ENCODE measurements at regions not wholly inside any gene's neighbourhood (a gene's known extent, or its start where the extent isn't known, plus 50 kb on each side); places are given as distances from the start of the nearest gene placed in this dataset.

DNA sequence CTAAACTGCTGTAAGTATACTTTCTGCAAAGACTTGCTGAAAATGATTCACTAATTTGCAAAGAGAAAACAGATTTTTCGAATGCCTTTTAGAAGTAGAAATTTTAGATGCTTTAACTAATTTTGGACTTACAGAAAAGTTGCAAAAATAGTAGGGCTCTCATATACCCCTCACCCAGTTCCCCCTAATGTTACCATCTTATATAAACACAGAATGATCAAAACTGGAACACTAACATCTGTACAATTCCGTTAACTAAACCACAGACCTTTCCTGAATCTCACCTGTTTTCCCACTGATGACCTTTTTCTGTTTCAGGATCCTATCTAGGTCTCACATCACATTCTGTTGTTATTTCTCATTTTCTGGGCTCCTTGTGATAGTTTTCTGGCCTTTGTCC, 454.8 kb downstream of the SHQ1 start:
- Mint-ChIP-seq H3K4me3 (no peak overlapping the region), H3K36me3 (ENCODE audit: low read depth) (no peaks in the 10 kb centered on the region), H3K27me3 (ENCODE audit: insufficient read depth, low read depth, poor library complexity) (no peaks in the 10 kb centered on the region), H3K9me3 (no peaks in the 10 kb centered on the region), H3K27ac (0 out of 2 replicates have a peak overlapping the region, but pooled peaks have one; percentile 11), H3K4me1 (peaks cover 48% of the 10 kb centered on the region)
- DNase-seq (ENCODE audit: low spot score) (no peak), ATAC-seq (no peak)
- no peaks in the 10 kb centered on the region for H3F3A ChIP-seq (replicated peaks; ENCODE audit: low read depth)
- H2AFZ ChIP-seq, result no peak overlapping the region
- H3K27ac ChIP-seq (ENCODE audit: low read depth), result no peak overlapping the region
- H3K36me3 ChIP-seq (ENCODE audit: insufficient read depth), result no peaks in the 10 kb centered on the region
- H3K4me2 ChIP-seq, result no peak overlapping the region; the same call in 1 of the 2 replicates
- no peak for TF ChIP-seq ZNF331 (CRISPR knock-in tag; IDR thresholded peaks at IDR 0.05; ENCODE audit: low read depth)
- peaks cover 78% of the 10 kb centered on the region for H4K20me1 ChIP-seq (replicated peaks; ENCODE audit: insufficient read depth)
- H3K27me3 ChIP-seq (ENCODE audit: insufficient read depth), result no peaks in the 10 kb centered on the region
- H3K4me3 ChIP-seq, result no peak overlapping the region
- peaks cover 90% of the 10 kb centered on the region for H3K4me1 ChIP-seq (ENCODE audit: insufficient read depth)
- no peaks in the 10 kb centered on the region for H3K9me2 ChIP-seq (ENCODE audit: insufficient read depth)
- H3K79me2 ChIP-seq (replicated peaks; ENCODE audit: insufficient read depth), result peaks cover 100% of the 10 kb centered on the region

DNA sequence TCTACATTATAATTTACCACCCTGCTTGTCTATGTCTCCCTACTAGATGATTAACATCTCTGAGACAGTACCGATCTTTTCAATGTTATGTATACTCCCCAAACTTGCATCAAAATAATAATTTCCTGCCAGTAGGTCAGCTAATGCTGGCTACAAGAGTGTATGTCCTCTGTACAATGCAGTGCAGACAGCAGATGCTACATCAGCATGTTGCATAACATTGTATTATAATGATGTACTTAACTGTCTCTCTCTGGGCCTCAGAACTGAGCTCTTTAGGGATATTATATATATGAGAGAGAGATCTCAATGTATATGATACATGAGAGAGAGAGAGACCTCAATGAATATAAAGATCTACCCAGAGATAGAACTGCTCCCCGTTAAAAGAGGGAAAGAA, 456.6 kb downstream of the SHQ1 start:
- no peaks in the 10 kb centered on the region for H3K36me3 Mint-ChIP-seq (ENCODE audit: low read depth)
- Histone ChIP-seq H3K36me3 (ENCODE audit: insufficient read depth) (no peaks in the 10 kb centered on the region), H3K4me2 (peak overlapping the region; percentile 55), H3K4me1 (ENCODE audit: insufficient read depth) (peaks cover 92% of the 10 kb centered on the region), H3K4me3 (peak overlapping the region; percentile 11; the same call in 1 of the 2 replicates), H3K9me2 (ENCODE audit: insufficient read depth) (no peaks in the 10 kb centered on the region), H2AFZ (no peak overlapping the region), H3K79me2 (replicated peaks; ENCODE audit: insufficient read depth) (peaks cover 100% of the 10 kb centered on the region), H4K20me1 (replicated peaks; ENCODE audit: insufficient read depth) (peaks cover 63% of the 10 kb centered on the region), H3K27me3 (ENCODE audit: insufficient read depth) (no peaks in the 10 kb centered on the region), H3K27ac (ENCODE audit: low read depth) (peak overlapping the region; percentile 1; the same call in 1 of the 2 replicates), H3F3A (replicated peaks; ENCODE audit: low read depth) (no peaks in the 10 kb centered on the region)
- ATAC-seq, result no peak
- H3K27ac Mint-ChIP-seq, result no peak overlapping the region
- H3K9me3 Mint-ChIP-seq, result no peaks in the 10 kb centered on the region
- H3K4me1 Mint-ChIP-seq, result peaks cover 53% of the 10 kb centered on the region
- DNase-seq (ENCODE audit: low spot score), result no peak
- no peak overlapping the region for H3K4me3 Mint-ChIP-seq
- no peaks in the 10 kb centered on the region for H3K27me3 Mint-ChIP-seq (ENCODE audit: insufficient read depth, low read depth, poor library complexity)
- no peak for TF ChIP-seq POLR2AphosphoS5 (IDR thresholded peaks at IDR 0.05; ENCODE audit: low read depth)
- TF ChIP-seq, protein P1, sequence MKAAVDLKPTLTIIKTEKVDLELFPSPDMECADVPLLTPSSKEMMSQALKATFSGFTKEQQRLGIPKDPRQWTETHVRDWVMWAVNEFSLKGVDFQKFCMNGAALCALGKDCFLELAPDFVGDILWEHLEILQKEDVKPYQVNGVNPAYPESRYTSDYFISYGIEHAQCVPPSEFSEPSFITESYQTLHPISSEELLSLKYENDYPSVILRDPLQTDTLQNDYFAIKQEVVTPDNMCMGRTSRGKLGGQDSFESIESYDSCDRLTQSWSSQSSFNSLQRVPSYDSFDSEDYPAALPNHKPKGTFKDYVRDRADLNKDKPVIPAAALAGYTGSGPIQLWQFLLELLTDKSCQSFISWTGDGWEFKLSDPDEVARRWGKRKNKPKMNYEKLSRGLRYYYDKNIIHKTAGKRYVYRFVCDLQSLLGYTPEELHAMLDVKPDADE (IDR thresholded peaks at IDR 0.05), result no peak
- TF ChIP-seq NANOG (IDR thresholded peaks at IDR 0.05; ENCODE audit: borderline replicate concordance), result no peak
- TF ChIP-seq, protein P2, sequence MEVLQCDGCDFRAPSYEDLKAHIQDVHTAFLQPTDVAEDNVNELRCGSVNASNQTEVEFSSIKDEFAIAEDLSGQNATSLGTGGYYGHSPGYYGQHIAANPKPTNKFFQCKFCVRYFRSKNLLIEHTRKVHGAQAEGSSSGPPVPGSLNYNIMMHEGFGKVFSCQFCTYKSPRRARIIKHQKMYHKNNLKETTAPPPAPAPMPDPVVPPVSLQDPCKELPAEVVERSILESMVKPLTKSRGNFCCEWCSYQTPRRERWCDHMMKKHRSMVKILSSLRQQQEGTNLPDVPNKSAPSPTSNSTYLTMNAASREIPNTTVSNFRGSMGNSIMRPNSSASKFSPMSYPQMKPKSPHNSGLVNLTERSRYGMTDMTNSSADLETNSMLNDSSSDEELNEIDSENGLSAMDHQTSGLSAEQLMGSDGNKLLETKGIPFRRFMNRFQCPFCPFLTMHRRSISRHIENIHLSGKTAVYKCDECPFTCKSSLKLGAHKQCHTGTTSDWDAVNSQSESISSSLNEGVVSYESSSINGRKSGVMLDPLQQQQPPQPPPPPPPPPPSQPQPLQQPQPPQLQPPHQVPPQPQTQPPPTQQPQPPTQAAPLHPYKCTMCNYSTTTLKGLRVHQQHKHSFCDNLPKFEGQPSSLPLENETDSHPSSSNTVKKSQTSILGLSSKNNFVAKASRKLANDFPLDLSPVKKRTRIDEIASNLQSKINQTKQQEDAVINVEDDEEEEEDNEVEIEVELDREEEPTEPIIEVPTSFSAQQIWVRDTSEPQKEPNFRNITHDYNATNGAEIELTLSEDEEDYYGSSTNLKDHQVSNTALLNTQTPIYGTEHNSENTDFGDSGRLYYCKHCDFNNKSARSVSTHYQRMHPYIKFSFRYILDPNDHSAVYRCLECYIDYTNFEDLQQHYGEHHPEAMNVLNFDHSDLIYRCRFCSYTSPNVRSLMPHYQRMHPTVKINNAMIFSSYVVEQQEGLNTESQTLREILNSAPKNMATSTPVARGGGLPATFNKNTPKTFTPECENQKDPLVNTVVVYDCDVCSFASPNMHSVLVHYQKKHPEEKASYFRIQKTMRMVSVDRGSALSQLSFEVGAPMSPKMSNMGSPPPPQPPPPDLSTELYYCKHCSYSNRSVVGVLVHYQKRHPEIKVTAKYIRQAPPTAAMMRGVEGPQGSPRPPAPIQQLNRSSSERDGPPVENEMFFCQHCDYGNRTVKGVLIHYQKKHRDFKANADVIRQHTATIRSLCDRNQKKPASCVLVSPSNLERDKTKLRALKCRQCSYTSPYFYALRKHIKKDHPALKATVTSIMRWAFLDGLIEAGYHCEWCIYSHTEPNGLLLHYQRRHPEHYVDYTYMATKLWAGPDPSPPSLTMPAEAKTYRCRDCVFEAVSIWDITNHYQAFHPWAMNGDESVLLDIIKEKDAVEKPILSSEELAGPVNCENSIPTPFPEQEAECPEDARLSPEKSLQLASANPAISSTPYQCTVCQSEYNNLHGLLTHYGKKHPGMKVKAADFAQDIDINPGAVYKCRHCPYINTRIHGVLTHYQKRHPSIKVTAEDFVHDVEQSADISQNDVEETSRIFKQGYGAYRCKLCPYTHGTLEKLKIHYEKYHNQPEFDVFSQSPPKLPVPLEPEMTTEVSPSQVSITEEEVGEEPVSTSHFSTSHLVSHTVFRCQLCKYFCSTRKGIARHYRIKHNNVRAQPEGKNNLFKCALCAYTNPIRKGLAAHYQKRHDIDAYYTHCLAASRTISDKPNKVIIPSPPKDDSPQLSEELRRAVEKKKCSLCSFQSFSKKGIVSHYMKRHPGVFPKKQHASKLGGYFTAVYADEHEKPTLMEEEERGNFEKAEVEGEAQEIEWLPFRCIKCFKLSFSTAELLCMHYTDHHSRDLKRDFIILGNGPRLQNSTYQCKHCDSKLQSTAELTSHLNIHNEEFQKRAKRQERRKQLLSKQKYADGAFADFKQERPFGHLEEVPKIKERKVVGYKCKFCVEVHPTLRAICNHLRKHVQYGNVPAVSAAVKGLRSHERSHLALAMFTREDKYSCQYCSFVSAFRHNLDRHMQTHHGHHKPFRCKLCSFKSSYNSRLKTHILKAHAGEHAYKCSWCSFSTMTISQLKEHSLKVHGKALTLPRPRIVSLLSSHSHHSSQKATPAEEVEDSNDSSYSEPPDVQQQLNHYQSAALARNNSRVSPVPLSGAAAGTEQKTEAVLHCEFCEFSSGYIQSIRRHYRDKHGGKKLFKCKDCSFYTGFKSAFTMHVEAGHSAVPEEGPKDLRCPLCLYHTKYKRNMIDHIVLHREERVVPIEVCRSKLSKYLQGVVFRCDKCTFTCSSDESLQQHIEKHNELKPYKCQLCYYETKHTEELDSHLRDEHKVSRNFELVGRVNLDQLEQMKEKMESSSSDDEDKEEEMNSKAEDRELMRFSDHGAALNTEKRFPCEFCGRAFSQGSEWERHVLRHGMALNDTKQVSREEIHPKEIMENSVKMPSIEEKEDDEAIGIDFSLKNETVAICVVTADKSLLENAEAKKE (CRISPR knock-in tag; IDR thresholded peaks at IDR 0.05), result no peak
- no peak for TF ChIP-seq ZNF114 (CRISPR knock-in tag; IDR thresholded peaks at IDR 0.05)
- no peak for TF ChIP-seq STAT1 (IDR thresholded peaks at IDR 0.05; ENCODE audit: unreplicated experiment)
- TF ChIP-seq JUNB (IDR thresholded peaks at IDR 0.05; ENCODE audit: unreplicated experiment), result no peak
- TF ChIP-seq EZH2 (IDR thresholded peaks at IDR 0.05; ENCODE audit: low read depth, unreplicated experiment), result no peak
- TF ChIP-seq ZNF331 (CRISPR knock-in tag; IDR thresholded peaks at IDR 0.05; ENCODE audit: low read depth), result no peak
